ENCODE measurements at regions not wholly inside any gene's neighbourhood (a gene's known extent, or its start where the extent isn't known, plus 50 kb on each side); places are given as distances from the start of the nearest gene placed in this dataset.

DNA sequence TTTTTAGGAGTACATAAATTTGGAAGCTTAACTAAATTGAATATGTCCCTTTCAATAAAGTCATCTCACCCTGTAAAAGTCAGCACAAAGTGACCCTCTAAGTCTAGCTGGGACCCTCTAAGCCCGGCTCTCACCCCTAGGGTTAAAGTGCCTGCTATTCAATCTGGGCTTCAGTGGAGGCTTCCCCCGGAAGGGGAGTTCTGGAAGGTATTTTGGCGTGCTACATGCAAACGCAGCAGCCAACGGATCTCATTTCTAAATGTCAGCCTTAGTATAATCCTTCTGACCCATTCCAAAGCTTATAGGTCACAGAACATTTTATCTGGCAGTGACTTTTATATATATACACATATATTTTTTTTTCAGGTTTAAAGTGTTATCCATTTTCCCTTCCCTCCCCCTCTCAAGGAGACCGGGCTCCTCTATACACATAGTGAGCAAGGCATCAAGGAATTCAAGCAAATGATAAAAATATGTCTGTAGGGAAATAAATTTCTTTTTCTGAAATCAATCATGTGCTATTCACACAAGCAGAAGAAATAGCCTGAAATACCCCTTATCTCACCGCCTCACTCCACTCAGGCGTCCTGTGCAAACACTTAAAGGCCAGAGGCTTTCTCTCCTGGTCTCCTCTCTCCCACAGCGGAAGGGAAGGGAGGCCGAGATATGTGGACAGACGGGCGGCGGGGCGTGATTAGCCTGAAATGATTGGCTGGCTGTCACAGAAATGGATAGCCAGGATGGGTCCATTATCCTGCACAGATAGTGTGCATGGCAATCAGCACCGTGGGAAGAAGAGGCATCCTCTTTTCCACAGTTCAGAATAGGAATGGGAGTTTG lies 301.7 kb downstream of the GALC start:
- Histone ChIP-seq H3K4me3 (no peak overlapping the region), H3K36me3 (no peaks in the 10 kb centered on the region), H3K27me3 (no peaks in the 10 kb centered on the region), H3K4me1 (no peaks in the 10 kb centered on the region), H3K9me3 (no peaks in the 10 kb centered on the region), H3K27ac (no peak overlapping the region)
- DNase-seq: no peak
- intact Hi-C loops (cut with DNase I): no loop called here
- 33 to 40% methylated on average over 9 to 14 of the region's 15 CpGs for WGBS, 2 donors
- TF ChIP-seq POLR2A (IDR thresholded peaks at IDR 0.05): no peak
- TF ChIP-seq, protein P1, sequence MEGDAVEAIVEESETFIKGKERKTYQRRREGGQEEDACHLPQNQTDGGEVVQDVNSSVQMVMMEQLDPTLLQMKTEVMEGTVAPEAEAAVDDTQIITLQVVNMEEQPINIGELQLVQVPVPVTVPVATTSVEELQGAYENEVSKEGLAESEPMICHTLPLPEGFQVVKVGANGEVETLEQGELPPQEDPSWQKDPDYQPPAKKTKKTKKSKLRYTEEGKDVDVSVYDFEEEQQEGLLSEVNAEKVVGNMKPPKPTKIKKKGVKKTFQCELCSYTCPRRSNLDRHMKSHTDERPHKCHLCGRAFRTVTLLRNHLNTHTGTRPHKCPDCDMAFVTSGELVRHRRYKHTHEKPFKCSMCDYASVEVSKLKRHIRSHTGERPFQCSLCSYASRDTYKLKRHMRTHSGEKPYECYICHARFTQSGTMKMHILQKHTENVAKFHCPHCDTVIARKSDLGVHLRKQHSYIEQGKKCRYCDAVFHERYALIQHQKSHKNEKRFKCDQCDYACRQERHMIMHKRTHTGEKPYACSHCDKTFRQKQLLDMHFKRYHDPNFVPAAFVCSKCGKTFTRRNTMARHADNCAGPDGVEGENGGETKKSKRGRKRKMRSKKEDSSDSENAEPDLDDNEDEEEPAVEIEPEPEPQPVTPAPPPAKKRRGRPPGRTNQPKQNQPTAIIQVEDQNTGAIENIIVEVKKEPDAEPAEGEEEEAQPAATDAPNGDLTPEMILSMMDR (IDR thresholded peaks at IDR 0.05): no peak

GRCh38 chr14:87690076-87690613 lies 302.8 kb downstream of the GALC start:
- no peak overlapping the region for H3K27ac ChIP-seq
- no peaks in the 10 kb centered on the region for H3K9me3 ChIP-seq
- DNase-seq: no peak
- no peaks in the 10 kb centered on the region for H3K36me3 ChIP-seq
- H3K4me1 ChIP-seq: no peaks in the 10 kb centered on the region
- TF ChIP-seq, protein P1 (IDR thresholded peaks at IDR 0.05): no peak
- no peak for TF ChIP-seq POLR2A (IDR thresholded peaks at IDR 0.05)
- no peaks in the 10 kb centered on the region for H3K27me3 ChIP-seq
- WGBS, 2 donors: 11 to 33% methylated on average over 3 of the region's 3 CpGs
- H3K4me3 ChIP-seq: no peak overlapping the region
- intact Hi-C loops (cut with DNase I): no loop called here

DNA sequence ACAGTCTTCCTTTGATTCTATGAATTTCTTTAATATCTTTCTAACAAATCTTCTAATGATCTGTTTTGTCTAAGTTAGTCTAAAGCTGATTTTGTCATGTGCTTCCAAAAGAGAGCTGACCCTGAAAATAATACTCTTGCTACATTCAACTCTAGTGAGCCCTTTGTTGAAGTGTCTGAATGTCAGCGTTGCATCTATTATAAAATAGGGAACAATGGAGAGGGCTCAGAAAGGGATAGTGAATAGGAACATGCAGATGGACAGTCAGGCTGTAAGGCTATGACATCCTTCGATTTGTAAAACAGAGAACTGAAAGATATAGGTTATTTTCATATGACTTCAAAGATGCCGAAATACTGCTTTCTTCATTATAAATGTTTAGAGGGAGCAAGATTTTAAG lies 304.5 kb downstream of the GALC start:
- H3K9me3 ChIP-seq: peaks cover 0 to under 1% (median 0%) of the 10 kb centered on the region in 3 donors
- H3K27me3 ChIP-seq: no peaks in the 10 kb centered on the region
- intact Hi-C loops (cut with DNase I): no loop called here
- H3K36me3 ChIP-seq: no peaks in the 10 kb centered on the region
- 62 to 63% methylated on average over 3 of the region's 3 CpGs for WGBS, 2 donors
- H3K27ac ChIP-seq: no peak overlapping the region
- no peak overlapping the region for H3K4me3 ChIP-seq
- H3K4me1 ChIP-seq: no peaks in the 10 kb centered on the region
- TF ChIP-seq POLR2A (IDR thresholded peaks at IDR 0.05): no peak
- TF ChIP-seq, protein P1 (IDR thresholded peaks at IDR 0.05): no peak
- no peak for DNase-seq

DNA sequence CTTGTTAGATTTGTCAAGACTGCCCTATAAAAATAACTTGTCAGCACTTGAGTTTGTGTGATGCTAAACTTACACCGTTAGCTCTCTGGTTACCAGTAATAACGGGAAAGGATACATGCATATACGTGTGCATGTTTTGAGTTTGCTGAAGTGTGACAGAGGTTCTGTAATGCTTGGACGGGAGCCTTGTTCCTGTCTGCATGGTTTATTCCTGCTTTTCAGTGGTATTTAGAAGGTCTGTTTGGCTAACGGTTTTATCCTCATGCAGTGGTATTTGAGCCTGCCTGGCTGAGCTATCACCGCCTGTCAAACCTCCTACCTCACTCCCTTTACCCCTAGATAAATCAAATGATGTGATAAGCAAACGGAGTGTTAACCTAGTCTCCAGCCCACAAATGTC lies 305.6 kb downstream of the GALC start:
- peaks cover 0 to 4% (median 0%) of the 10 kb centered on the region in 3 donors for H3K9me3 ChIP-seq
- no peak overlapping the region for H3K27ac ChIP-seq
- no peaks in the 10 kb centered on the region for H3K36me3 ChIP-seq
- 34 to 46% methylated on average over 7 of the region's 7 CpGs for WGBS, 2 donors
- H3K4me1 ChIP-seq: no peaks in the 10 kb centered on the region
- no peak overlapping the region for H3K4me3 ChIP-seq
- H3K27me3 ChIP-seq: no peaks in the 10 kb centered on the region
- intact Hi-C loops (cut with DNase I): no loop called here
- TF ChIP-seq, protein P1 (IDR thresholded peaks at IDR 0.05): no peak
- no peak for TF ChIP-seq POLR2A (IDR thresholded peaks at IDR 0.05)
- DNase-seq: no peak

- no peak for DNase-seq
- Histone ChIP-seq H3K27ac (no peak overlapping the region), H3K9me3 (peaks cover 0 to 4% (median 0%) of the 10 kb centered on the region in 3 donors), H3K36me3 (no peaks in the 10 kb centered on the region), H3K4me1 (no peaks in the 10 kb centered on the region), H3K4me3 (no peak overlapping the region), H3K27me3 (no peaks in the 10 kb centered on the region)
- intact Hi-C loops (cut with DNase I): no loop called here
- TF ChIP-seq, protein P1 (IDR thresholded peaks at IDR 0.05): no peak
- no peak for TF ChIP-seq POLR2A (IDR thresholded peaks at IDR 0.05)
- WGBS, 2 donors: 82 to 83% methylated on average over 1 of the region's 1 CpG
Observed at GRCh38 chr14:87686746-87687145, 306.2 kb downstream of the GALC start.

All from esophagus squamous epithelium (tissue), 5 donors.